ENCODE measurements at regions not wholly inside any gene's neighbourhood (a gene's known extent, or its start where the extent isn't known, plus 50 kb on each side); places are given as distances from the start of the nearest gene placed in this dataset.

DNA sequence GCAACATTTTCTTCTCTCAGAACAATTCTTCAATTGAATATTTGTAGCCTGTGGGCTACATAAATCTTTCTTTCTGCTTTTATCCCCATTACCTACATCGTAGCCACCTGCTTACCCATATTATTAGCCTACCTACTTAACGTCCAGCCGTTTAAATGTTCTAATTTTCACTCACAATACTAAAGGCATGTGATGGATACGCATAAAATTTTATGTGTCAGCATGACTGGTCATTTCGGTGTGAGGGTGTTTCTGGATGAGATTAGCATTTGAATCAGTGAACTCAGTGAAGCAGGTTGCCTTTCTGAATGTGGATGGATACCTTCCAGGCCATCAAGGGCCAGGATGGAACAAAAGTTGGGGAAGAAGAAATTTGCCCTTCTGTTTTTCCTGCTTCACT is 1722.5 kb upstream of the ACO1 start:
- no peak for DNase-seq

GRCh38 chr9:30670805-30671562 is 1713.5 kb upstream of the ACO1 start:
- DNase-seq = no peak

- no peak for DNase-seq
Measured at GRCh38 chr9:30673132-30673531, 1711.3 kb upstream of the ACO1 start.

GRCh38 chr9:30676651-30677050 is 1707.8 kb upstream of the ACO1 start:
- DNase-seq = no peak

GRCh38 chr9:30677221-30677620 is 1707.2 kb upstream of the ACO1 start:
- DNase-seq = no peak

DNA sequence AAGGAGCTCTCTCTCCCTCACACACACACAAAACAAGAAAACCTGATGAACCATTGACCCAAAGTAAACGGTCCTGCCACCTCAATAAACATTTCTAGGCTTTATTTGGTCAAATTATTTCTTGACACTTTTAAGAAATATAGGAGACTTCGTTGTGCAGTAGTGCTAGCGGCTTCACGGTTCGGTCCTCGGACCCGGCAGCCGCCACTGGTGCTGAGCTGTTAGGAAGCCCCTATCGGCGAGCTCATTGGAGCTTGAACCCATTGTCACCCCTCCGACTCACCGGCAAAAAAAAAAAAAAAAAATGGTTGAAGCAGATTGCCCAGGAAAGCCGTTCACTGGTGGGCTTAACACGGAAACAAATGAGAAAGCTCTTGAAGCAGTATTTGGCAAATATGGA is 1695.6 kb upstream of the ACO1 start:
- no peak for DNase-seq

- no peak for DNase-seq
Measured at GRCh38 chr9:30697958-30698357, 1686.5 kb upstream of the ACO1 start.

DNA sequence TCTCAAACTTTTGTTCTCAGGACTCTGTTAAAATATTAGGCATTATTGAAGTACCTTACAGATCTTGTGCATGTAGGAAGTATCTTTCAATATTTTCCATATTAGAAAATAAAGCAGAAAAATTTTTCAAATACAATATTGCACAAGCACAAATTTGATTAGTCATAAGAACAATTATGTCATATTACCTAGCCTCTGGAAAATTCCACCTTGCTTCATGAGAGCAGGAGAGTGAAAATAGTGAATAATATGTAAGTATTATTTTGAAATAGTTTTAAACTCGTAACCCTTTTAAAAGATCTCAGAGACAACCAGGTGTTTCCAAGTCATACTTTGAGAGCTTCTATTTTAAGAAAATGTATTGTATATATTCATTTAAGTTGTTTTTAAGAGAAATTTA is 1672.9 kb upstream of the ACO1 start:
- no peak for DNase-seq

DNA sequence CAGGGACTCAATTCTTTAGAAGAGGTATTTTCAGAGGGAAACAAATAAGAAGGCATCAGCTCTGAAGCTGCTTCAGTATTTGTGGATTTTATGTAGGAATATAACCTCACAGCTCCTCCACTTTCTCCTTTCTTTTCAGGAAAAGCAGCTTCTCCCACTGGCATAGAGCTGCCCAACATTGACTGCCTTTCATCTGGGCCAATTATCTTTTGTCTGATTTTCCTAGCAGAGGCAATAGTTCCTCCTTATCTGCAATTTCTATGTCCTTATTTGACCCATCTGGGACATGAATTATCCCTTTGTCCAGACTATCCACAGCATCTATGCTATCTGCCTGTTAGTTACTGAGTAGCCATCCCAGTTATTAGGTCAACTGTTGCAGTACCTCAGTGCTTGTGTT is 1671.2 kb upstream of the ACO1 start:
- no peak for DNase-seq

- no peak for DNase-seq
Measured at GRCh38 chr9:30714389-30714788, 1670.1 kb upstream of the ACO1 start.

DNA sequence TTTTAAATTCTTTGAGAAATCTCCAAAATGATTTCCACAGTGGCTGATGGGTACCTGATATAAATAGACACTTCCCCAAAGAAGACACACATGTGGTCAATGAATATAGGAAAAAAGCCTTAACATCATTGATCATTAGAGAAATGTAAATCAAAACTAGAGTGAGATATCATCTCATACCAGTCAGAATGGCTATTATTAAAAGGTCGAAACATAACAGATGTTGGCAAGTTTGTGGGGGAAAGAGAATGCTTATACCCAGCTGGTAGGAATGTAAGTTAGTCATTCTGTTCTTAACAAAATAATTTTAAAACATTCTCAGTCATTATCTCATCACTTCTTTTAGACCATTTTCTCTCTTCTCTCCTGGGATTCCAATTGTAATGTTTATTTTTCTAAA is 1666.0 kb upstream of the ACO1 start:
- DNase-seq = no peak

GRCh38 chr9:30722065-30722464 is 1662.4 kb upstream of the ACO1 start:
- no peak for DNase-seq

DNA sequence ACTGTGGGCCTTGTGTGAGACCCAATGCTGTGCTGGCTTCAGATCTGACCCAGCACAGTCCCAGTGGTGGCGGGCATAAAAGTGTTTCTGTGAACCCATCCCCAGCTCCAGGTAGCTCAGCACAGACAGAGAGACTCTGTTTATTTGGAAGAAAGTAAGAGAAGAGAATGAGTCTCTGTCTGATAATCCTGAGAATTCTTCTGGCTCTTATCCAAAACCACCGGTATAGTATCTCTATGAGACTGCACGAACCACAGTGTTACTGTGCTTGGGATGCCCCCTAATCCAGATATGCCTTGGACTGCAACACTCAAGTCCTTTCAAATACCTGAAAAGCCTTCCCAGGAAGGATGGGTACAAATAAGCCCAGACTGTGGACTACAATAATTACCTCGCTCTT is 1660.8 kb upstream of the ACO1 start:
- DNase-seq = no peak

DNA sequence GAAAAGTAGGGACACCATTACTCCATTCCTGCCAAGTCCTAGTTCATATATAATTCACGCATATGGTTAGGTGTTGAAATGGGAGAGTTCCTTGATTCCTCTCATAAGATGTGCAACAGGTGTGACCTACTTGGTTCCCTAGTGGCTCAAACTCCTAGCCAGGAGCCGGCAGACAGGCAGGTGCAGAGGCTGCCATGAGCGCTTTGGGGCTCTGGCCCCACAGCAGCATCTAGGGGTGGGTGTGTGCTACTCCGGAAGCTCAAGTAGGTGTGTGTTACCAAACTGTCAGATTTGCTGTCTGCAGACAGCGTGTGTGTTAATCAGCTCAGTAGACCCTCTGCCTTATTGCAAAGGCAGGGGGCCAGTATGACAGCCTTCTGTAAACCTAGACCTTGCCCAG is 1652.4 kb upstream of the ACO1 start:
- DNase-seq = no peak

- DNase-seq = no peak
Measured at GRCh38 chr9:30744871-30745270, 1639.6 kb upstream of the ACO1 start.

GRCh38 chr9:30746589-30746988 is 1637.9 kb upstream of the ACO1 start:
- no peak for DNase-seq

- no peak for DNase-seq
Measured at GRCh38 chr9:30757723-30758122, 1626.7 kb upstream of the ACO1 start.

- no peak for DNase-seq
Measured at GRCh38 chr9:30758726-30759446, 1625.6 kb upstream of the ACO1 start.

DNA sequence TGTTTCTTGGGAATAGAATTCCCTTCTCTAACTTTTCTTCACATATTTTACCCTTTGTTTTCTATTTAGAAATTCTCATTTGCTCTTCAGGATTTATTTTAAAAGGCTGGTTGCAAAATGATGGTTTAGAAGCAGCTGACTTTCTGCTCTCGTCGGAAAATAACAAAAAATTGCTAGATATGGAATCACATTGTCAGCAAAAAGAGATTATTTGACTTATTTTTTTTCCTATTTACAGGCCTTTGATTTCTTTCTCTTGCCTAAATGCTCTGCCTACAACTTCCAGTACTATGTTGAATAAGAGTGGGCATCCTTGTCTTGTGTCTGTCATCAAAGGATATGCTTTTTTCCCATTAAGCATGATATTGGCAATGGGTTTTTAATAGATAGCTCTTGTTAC is 1619.1 kb upstream of the ACO1 start:
- DNase-seq = no peak

DNA sequence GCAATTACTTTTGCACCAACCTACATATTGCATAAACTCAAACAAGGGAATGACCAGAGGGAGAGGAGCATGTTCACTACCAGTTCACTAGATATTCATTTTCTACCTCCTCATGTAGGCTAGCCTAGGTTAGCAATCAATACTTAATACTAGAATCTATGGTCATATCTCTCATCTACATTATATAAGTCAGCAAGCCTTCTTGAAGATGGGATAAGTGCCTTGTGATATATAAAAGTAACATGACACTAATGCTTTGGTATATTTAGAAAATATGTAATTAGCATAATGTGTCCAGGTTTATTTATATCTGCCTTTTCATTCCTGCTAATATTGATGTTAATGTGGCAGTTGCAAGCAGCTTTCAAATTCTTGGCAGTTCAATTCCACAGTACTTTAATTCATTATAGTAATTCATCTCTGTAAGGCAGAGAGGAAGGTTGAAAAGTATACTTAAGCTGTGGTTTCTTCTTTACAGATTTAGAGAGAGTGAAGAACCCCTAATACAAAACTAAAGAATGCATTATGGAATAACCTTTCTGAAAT is 1613.2 kb upstream of the ACO1 start:
- DNase-seq = no peak

GRCh38 chr9:30771760-30772159 is 1612.7 kb upstream of the ACO1 start:
- no peak for DNase-seq

DNA sequence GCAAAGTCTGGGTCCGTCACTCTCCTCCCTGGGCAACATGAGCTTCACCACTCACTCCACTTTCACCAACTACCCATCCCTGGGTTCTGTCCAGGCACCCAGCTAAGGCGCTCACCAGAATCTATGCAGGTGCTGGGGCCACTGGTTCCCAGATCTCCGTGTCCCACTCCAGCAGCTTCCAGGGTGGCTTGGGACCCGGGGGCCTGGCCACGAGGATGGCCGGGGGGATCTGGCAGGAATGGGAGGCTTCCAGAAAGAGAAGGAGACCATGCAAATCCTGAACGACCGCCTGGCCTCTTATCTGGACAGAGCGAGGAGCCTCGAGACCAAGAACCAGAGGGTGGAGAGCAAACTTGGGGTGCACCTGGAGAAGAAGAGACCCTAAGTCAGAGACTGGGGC is 1611.0 kb upstream of the ACO1 start:
- no peak for DNase-seq

- no peak for DNase-seq
Measured at GRCh38 chr9:30774326-30774725, 1610.1 kb upstream of the ACO1 start.

DNA sequence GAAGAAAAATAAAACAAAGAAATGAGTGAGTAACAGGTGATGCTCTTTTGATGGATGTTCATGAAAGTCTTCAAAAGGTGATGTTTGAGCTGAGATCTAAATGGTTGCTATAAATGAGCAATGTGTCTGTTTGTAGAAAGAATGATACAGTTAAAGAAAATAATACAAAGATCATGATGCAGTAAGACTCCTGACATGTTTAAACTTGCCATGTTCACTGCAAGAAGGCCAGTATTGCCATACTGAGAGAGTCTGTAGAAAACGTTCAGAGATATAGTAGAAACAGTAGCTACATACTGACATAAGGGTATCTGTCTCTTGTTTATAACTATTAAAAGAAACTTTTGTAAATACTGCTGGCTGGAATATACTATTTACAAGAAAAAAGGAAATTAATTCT is 1609.2 kb upstream of the ACO1 start:
- no peak for DNase-seq

GRCh38 chr9:30796764-30797163 is 1587.7 kb upstream of the ACO1 start:
- DNase-seq = no peak
